SK-N-MC (cell line): ENCODE measurements at regions not wholly inside any gene's neighbourhood (a gene's known extent, or its start where the extent isn't known, plus 50 kb on each side); places are given as distances from the start of the nearest gene placed in this dataset.

ENCODE experiments used
- EZH2 ChIP-seq: fragments of 200-600 bp; sonication (generic); IDR thresholded peaks from one replicate; pipeline ENCODE4 v1.6.1; 2017; ENCODE audit warnings: antibody characterized with exemption
- POLR2AphosphoS5 ChIP-seq: IDR thresholded peaks from 2 replicates; pipeline ENCODE4 v1.6.1; 2012; ENCODE audit warnings: mild to moderate bottlenecking, low read depth, low read length, borderline replicate concordance

DNA sequence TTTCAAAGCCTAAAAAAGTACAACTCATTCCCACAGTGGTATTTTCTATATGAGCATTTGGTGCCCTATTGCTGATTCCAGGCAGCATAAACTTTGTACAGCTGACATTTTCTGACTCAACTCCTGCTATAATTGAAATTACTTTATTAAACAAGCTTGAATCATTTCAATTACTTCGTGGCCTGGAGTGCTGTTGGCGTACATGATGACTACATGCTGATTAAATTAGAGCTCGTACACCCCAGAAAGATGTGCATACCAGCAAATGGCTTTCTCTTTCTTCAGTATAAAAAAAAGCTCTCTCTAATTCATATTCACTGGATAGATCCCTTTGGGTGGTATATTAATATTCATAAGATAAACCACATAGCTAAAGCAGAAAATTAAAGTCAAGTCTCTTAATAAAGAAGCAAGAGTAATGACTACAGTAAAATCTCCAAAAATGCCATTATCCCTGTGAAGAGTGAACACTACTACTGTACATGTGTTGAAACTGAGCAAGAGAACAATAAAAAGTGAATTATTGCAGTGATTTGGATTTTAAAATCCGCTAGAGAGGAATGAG lies 245.0 kb upstream of the IGFBP7 start:
- no peak for TF ChIP-seq EZH2
- no peak for TF ChIP-seq POLR2AphosphoS5
